ENCODE measurements at regions not wholly inside any gene's neighbourhood (a gene's known extent, or its start where the extent isn't known, plus 50 kb on each side); places are given as distances from the start of the nearest gene placed in this dataset.

DNA sequence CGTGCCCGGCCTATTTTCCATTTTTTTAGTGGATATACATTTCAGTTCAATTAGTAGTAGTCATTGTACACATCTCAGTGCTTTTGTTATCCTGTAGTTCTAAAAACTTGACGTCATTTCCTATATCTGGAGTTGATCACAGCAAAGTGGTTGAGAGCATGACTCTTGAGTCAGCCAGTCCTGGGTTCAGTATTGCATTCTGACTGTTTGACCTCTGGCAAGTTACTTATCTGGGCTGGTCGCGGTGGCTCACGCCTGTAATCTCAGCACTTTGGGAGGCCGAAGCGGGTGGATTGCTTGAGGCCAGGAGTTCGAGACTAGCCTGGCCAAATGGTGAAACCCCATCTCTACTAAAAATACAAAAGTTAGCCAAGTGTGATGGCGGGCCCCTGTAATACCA, 50.4 kb upstream of the PPM1B start:
- ATAC-seq (ENCODE audit: low read depth): no peak

More for the DNA sequence above, 50.4 kb upstream of the PPM1B start:
- no peaks in the 10 kb centered on the region for H3K27me3 ChIP-seq (ENCODE audit: insufficient read depth, poor library complexity, severe bottlenecking)
- TF ChIP-seq, protein P1, sequence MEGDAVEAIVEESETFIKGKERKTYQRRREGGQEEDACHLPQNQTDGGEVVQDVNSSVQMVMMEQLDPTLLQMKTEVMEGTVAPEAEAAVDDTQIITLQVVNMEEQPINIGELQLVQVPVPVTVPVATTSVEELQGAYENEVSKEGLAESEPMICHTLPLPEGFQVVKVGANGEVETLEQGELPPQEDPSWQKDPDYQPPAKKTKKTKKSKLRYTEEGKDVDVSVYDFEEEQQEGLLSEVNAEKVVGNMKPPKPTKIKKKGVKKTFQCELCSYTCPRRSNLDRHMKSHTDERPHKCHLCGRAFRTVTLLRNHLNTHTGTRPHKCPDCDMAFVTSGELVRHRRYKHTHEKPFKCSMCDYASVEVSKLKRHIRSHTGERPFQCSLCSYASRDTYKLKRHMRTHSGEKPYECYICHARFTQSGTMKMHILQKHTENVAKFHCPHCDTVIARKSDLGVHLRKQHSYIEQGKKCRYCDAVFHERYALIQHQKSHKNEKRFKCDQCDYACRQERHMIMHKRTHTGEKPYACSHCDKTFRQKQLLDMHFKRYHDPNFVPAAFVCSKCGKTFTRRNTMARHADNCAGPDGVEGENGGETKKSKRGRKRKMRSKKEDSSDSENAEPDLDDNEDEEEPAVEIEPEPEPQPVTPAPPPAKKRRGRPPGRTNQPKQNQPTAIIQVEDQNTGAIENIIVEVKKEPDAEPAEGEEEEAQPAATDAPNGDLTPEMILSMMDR (IDR thresholded peaks at IDR 0.05; ENCODE audit: poor library complexity, severe bottlenecking): no peak
- no peak for DNase-seq (ENCODE audit: low spot score)
- no peak overlapping the region for H3K4me3 ChIP-seq (ENCODE audit: severe bottlenecking)
- peaks cover 8% of the 10 kb centered on the region for H3K4me1 ChIP-seq (ENCODE audit: insufficient read depth, poor library complexity, severe bottlenecking)
- no peaks in the 10 kb centered on the region for H3K36me3 ChIP-seq (ENCODE audit: low read depth)
- no peak overlapping the region for H3K27ac ChIP-seq (ENCODE audit: poor library complexity, severe bottlenecking)
- H3K9me3 ChIP-seq (ENCODE audit: severe bottlenecking): no peaks in the 10 kb centered on the region
